OCI-LY1 (cell line): ENCODE measurements at regions not wholly inside any gene's neighbourhood (a gene's known extent, or its start where the extent isn't known, plus 50 kb on each side); places are given as distances from the start of the nearest gene placed in this dataset.
"Not testable (repeated sequence)": the region's sequence is repeated elsewhere in the genome, so short reads cannot be mapped to it uniquely, and the experiment has no call there.

Source experiments
- H2AFZ ChIP-seq: fragments of 200-600 bp; sonication (generic), shearing (Covaris generic); 2 replicates; pipeline ENCODE4 v1.6.0; 2014; ENCODE audit warnings: antibody characterized with exemption, mild to moderate bottlenecking, low read length
- H3F3A ChIP-seq: fragments of 200-600 bp; sonication (generic), shearing (Covaris generic); 2 replicates; pipeline ENCODE4 v1.6.0; 2014; ENCODE audit warnings: mild to moderate bottlenecking, antibody characterized with exemption, low read length, moderate library complexity; ENCODE audit not compliant: insufficient read depth
- H3K27ac ChIP-seq: fragments of 200-600 bp; sonication (generic); 2 replicates; pipeline ENCODE4 v1.5.1; 2014; ENCODE audit warnings: low read length, mixed run types, mild to moderate bottlenecking, low read depth; ENCODE audit not compliant: poor library complexity, severe bottlenecking
- H3K27me3 ChIP-seq: fragments of 200-600 bp; sonication (generic); 2 replicates; pipeline ENCODE4 v1.6.0; 2014; ENCODE audit warnings: antibody characterized with exemption, mild to moderate bottlenecking, low read length, moderate library complexity; ENCODE audit not compliant: insufficient read depth
- H3K36me3 ChIP-seq: fragments of 200-600 bp; sonication (generic); 2 replicates; pipeline ENCODE4 v1.6.1; 2014; ENCODE audit warnings: mild to moderate bottlenecking, antibody characterized with exemption, low read length, moderate library complexity, mixed read lengths; ENCODE audit not compliant: insufficient read depth
- H3K4me1 ChIP-seq: fragments of 200-600 bp; sonication (generic); 2 replicates; pipeline ENCODE4 v1.5.1; 2014; ENCODE audit warnings: mild to moderate bottlenecking, low read length, moderate library complexity; ENCODE audit not compliant: insufficient read depth, severe bottlenecking
- H3K4me2 ChIP-seq: fragments of 200-600 bp; sonication (generic), shearing (Covaris generic); 2 replicates; pipeline ENCODE4 v1.6.1; 2014; ENCODE audit warnings: low read length
- H3K4me3 ChIP-seq: fragments of 200-600 bp; sonication (generic); 2 replicates; pipeline ENCODE4 v1.5.1; 2014; ENCODE audit warnings: low read length, low read depth, mild to moderate bottlenecking, mixed read lengths; ENCODE audit not compliant: poor library complexity, severe bottlenecking
- H3K79me2 ChIP-seq: fragments of 200-600 bp; shearing (Covaris generic); 2 replicates; pipeline ENCODE4 v1.6.1; 2016; ENCODE audit warnings: mixed run types, low read length, mixed read lengths; ENCODE audit not compliant: insufficient read depth
- H3K9ac ChIP-seq: fragments of 200-600 bp; sonication (generic), shearing (Covaris generic); 2 replicates; pipeline ENCODE4 v1.6.1; 2014; ENCODE audit warnings: mild to moderate bottlenecking, low read length, mixed read lengths
- H3K9me2 ChIP-seq: fragments of 200-600 bp; sonication (generic), shearing (Covaris generic); 2 replicates; pipeline ENCODE4 v1.6.1; 2014; ENCODE audit warnings: low read depth, mild to moderate bottlenecking, low read length, mixed read lengths
- H3K9me3 ChIP-seq: fragments of 200-600 bp; shearing (Covaris generic); 2 replicates; pipeline ENCODE4 v1.6.1; 2014; ENCODE audit warnings: low read length, mixed read lengths
- H4K20me1 ChIP-seq: fragments of 200-600 bp; sonication (generic), shearing (Covaris generic); 2 replicates; pipeline ENCODE4 v1.6.0; 2016; ENCODE audit warnings: mild to moderate bottlenecking, low read length; ENCODE audit not compliant: insufficient read depth
- EZH2 ChIP-seq: fragments of 200-600 bp; sonication (generic), shearing (Covaris generic); IDR thresholded peaks from 2 replicates; pipeline ENCODE4 v1.8.0; 2017; ENCODE audit warnings: borderline replicate concordance, mixed run types, mild to moderate bottlenecking, antibody characterized with exemption, low read length, moderate library complexity, mixed read lengths
- TF ChIP-seq, protein P1 (sequence below): fragments of 200-600 bp; sonication (generic), shearing (Covaris generic); IDR thresholded peaks from 2 replicates; pipeline ENCODE4 v1.5.1; 2017; ENCODE audit warnings: mild to moderate bottlenecking, antibody characterized with exemption, low read length, moderate library complexity, mixed read lengths

GRCh38 chr11:36736103-36736502, 138.1 kb upstream of the RAG2 start:
- no peaks in the 10 kb centered on the region for H3K9me3 ChIP-seq
- no peak overlapping the region for H2AFZ ChIP-seq
- H3K4me3 ChIP-seq: no peak overlapping the region
- H4K20me1 ChIP-seq: no peaks in the 10 kb centered on the region
- H3K27ac ChIP-seq: no peak overlapping the region
- H3K36me3 ChIP-seq: no peaks in the 10 kb centered on the region
- no peaks in the 10 kb centered on the region for H3F3A ChIP-seq
- H3K4me2 ChIP-seq: no peak overlapping the region
- H3K4me1 ChIP-seq: no peaks in the 10 kb centered on the region
- H3K9ac ChIP-seq: no peak overlapping the region
- H3K9me2 ChIP-seq: no peaks in the 10 kb centered on the region
- no peak for TF ChIP-seq EZH2
- TF ChIP-seq, protein P1, sequence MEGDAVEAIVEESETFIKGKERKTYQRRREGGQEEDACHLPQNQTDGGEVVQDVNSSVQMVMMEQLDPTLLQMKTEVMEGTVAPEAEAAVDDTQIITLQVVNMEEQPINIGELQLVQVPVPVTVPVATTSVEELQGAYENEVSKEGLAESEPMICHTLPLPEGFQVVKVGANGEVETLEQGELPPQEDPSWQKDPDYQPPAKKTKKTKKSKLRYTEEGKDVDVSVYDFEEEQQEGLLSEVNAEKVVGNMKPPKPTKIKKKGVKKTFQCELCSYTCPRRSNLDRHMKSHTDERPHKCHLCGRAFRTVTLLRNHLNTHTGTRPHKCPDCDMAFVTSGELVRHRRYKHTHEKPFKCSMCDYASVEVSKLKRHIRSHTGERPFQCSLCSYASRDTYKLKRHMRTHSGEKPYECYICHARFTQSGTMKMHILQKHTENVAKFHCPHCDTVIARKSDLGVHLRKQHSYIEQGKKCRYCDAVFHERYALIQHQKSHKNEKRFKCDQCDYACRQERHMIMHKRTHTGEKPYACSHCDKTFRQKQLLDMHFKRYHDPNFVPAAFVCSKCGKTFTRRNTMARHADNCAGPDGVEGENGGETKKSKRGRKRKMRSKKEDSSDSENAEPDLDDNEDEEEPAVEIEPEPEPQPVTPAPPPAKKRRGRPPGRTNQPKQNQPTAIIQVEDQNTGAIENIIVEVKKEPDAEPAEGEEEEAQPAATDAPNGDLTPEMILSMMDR: no peak
- H3K79me2 ChIP-seq: no peaks in the 10 kb centered on the region
- no peaks in the 10 kb centered on the region; the same call in 1 of the 2 replicates for H3K27me3 ChIP-seq

DNA sequence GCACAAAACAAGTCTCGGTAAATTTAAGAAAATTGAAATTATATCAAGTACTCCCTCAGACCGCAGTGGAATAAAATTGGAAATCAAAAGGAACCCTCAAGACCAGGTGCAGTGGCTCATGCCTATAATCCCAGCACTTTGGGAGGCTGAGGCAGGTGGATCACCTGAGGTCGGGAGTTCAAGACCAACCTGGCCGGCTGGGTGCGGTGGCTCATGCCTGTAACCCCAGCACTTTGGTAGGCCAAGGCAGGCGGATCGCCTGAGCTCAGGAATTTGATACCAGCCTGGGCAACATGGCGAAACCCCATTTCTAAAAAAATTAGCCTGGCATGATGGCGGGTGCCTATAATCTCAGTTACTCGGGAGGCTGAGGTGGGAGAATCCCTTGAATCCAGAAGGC, 135.7 kb upstream of the RAG2 start:
- not testable (repeated sequence) for H3K27me3 ChIP-seq, H3K9ac ChIP-seq, H3K4me2 ChIP-seq, H3K36me3 ChIP-seq, H2AFZ ChIP-seq, H3K27ac ChIP-seq, H3K79me2 ChIP-seq, H3K9me3 ChIP-seq, H3K9me2 ChIP-seq, H4K20me1 ChIP-seq, H3F3A ChIP-seq, H3K4me3 ChIP-seq, H3K4me1 ChIP-seq

GRCh38 chr11:36730761-36731160, 132.7 kb upstream of the RAG2 start:
- no peaks in the 10 kb centered on the region for H3K4me1 ChIP-seq

GRCh38 chr11:36729825-36730224, 131.8 kb upstream of the RAG2 start:
- Histone ChIP-seq H3K79me2 (no peaks in the 10 kb centered on the region), H3K27me3 (no peaks in the 10 kb centered on the region; the same call in 1 of the 2 replicates), H4K20me1 (no peaks in the 10 kb centered on the region), H3F3A (no peaks in the 10 kb centered on the region), H3K36me3 (no peaks in the 10 kb centered on the region), H3K9me3 (no peaks in the 10 kb centered on the region), H2AFZ (no peak overlapping the region), H3K9me2 (no peaks in the 10 kb centered on the region), H3K4me2 (no peak overlapping the region), H3K4me3 (no peak overlapping the region), H3K4me1 (no peaks in the 10 kb centered on the region), H3K27ac (no peak overlapping the region), H3K9ac (no peak overlapping the region)
- TF ChIP-seq, protein P1: no peak
- no peak for TF ChIP-seq EZH2

More at GRCh38 chr11:36730761-36731160, 132.7 kb upstream of the RAG2 start:
- no peak overlapping the region for H3K4me2 ChIP-seq
- H3K9ac ChIP-seq: no peak overlapping the region
- no peak overlapping the region for H2AFZ ChIP-seq
- no peaks in the 10 kb centered on the region for H3K36me3 ChIP-seq
- no peak overlapping the region for H3K4me3 ChIP-seq
- no peaks in the 10 kb centered on the region for H3K9me3 ChIP-seq
- no peak overlapping the region for H3K27ac ChIP-seq
- no peaks in the 10 kb centered on the region for H3F3A ChIP-seq
- H3K9me2 ChIP-seq: no peaks in the 10 kb centered on the region
- no peaks in the 10 kb centered on the region; the same call in 1 of the 2 replicates for H3K27me3 ChIP-seq
- no peaks in the 10 kb centered on the region for H4K20me1 ChIP-seq
- TF ChIP-seq EZH2: no peak
- TF ChIP-seq, protein P1: no peak
- H3K79me2 ChIP-seq: no peaks in the 10 kb centered on the region
